H9 (cell line): ENCODE measurements at regions not wholly inside any gene's neighbourhood (a gene's known extent, or its start where the extent isn't known, plus 50 kb on each side); places are given as distances from the start of the nearest gene placed in this dataset.

Experiments
- DNase-seq: peaks from one replicate; pipeline ENCODE4 v3.0.0-alpha.2; 2017
- H2AFZ ChIP-seq: one replicate; pipeline ENCODE4 v1.6.1; 2013; ENCODE audit warnings: mild to moderate bottlenecking, low read length, control low read depth, moderate library complexity
- H2AK5ac ChIP-seq: 2 replicates; pipeline ENCODE4 v1.6.1; 2013; ENCODE audit warnings: low read length, control low read depth, mixed read lengths; ENCODE audit not compliant: insufficient read length
- H2BK120ac ChIP-seq: one replicate; pipeline ENCODE4 v1.6.1; 2013; ENCODE audit warnings: low read depth, mild to moderate bottlenecking, low read length, control low read depth, inconsistent platforms; ENCODE audit not compliant: poor library complexity, severe bottlenecking
- H2BK12ac ChIP-seq: 2 replicates; pipeline ENCODE4 v1.6.1; 2013; ENCODE audit warnings: low read length, control low read depth, mixed read lengths, low read depth; ENCODE audit not compliant: insufficient read length
- H2BK15ac ChIP-seq: 2 replicates; pipeline ENCODE4 v1.6.1; 2013; ENCODE audit warnings: low read depth, low read length, control low read depth
- H2BK20ac ChIP-seq: one replicate; pipeline ENCODE4 v1.6.1; 2013; ENCODE audit warnings: low read depth, mild to moderate bottlenecking, low read length, control low read depth, inconsistent platforms; ENCODE audit not compliant: poor library complexity, severe bottlenecking
- H2BK5ac ChIP-seq: 2 replicates; pipeline ENCODE4 v1.6.1; 2013; ENCODE audit warnings: low read length, control low read depth, mixed read lengths; ENCODE audit not compliant: insufficient read length
- H3K14ac ChIP-seq: 2 replicates; pipeline ENCODE4 v1.6.1; 2013; ENCODE audit warnings: low read length, control low read depth; ENCODE audit not compliant: insufficient read depth
- H3K18ac ChIP-seq: 2 replicates; pipeline ENCODE4 v1.6.1; 2013; ENCODE audit warnings: low read depth, mild to moderate bottlenecking, mixed read lengths, low read length, control low read depth; ENCODE audit not compliant: insufficient read length
- H3K23ac ChIP-seq: 2 replicates; pipeline ENCODE4 v1.6.1; 2013; ENCODE audit warnings: low read length, control low read depth, mixed read lengths, low read depth; ENCODE audit not compliant: insufficient read length
- H3K23me2 ChIP-seq: 2 replicates; pipeline ENCODE4 v1.6.1; 2013; ENCODE audit warnings: low read depth, mild to moderate bottlenecking, mixed read lengths, low read length, control low read depth; ENCODE audit not compliant: insufficient read length, poor library complexity, severe bottlenecking
- H3K27ac ChIP-seq: 2 replicates; pipeline ENCODE4 v1.5.1; 2013; ENCODE audit warnings: low read length, control low read depth, mixed read lengths, low read depth; ENCODE audit not compliant: insufficient read length
- H3K27me3 ChIP-seq: 2 replicates; pipeline ENCODE4 v1.6.1; 2013; ENCODE audit warnings: low read length, control low read depth, inconsistent platforms; ENCODE audit not compliant: insufficient read depth
- H3K4ac ChIP-seq: 2 replicates; pipeline ENCODE4 v1.6.1; 2013; ENCODE audit warnings: low read depth, mild to moderate bottlenecking, control low read depth, inconsistent platforms, low read length, moderate library complexity
- H3K4me1 ChIP-seq: 2 replicates; pipeline ENCODE4 v1.6.1; 2013; ENCODE audit warnings: low read length, control low read depth, inconsistent platforms; ENCODE audit not compliant: insufficient read depth
- H3K4me2 ChIP-seq: 2 replicates; pipeline ENCODE4 v1.6.1; 2013; ENCODE audit warnings: low read length, control low read depth, mixed read lengths; ENCODE audit not compliant: insufficient read length, insufficient read depth
- H3K56ac ChIP-seq: 2 replicates; pipeline ENCODE4 v1.6.1; 2013; ENCODE audit warnings: low read depth, mild to moderate bottlenecking, mixed read lengths, low read length, control low read depth; ENCODE audit not compliant: insufficient read length
- H3K79me1 ChIP-seq: 2 replicates; pipeline ENCODE4 v1.6.1; 2013; ENCODE audit warnings: low read depth, mild to moderate bottlenecking, moderate library complexity, low read length, control low read depth, inconsistent platforms; ENCODE audit not compliant: insufficient read depth, poor library complexity, severe bottlenecking
- H3K79me2 ChIP-seq: 2 replicates; pipeline ENCODE4 v1.6.1; 2013; ENCODE audit warnings: low read length, control low read depth, inconsistent platforms; ENCODE audit not compliant: insufficient read depth
- H3K9ac ChIP-seq: 2 replicates; pipeline ENCODE4 v1.6.1; 2013; ENCODE audit warnings: low read length, control low read depth, mixed read lengths; ENCODE audit not compliant: insufficient read length; ENCODE audit errors: extremely low read depth
- H3K9me3 ChIP-seq: one replicate; pipeline ENCODE4 v1.6.1; 2013; ENCODE audit warnings: low read depth, low read length, inconsistent platforms; ENCODE audit not compliant: control insufficient read depth
- H3T11ph ChIP-seq: one replicate; pipeline ENCODE4 v1.6.1; 2013; ENCODE audit warnings: mild to moderate bottlenecking, low read length, control low read depth, inconsistent platforms
- H4K20me1 ChIP-seq: one replicate; pipeline ENCODE4 v1.6.1; 2013; ENCODE audit not compliant: control insufficient read depth, insufficient read length, insufficient read depth
- H4K5ac ChIP-seq: 2 replicates; pipeline ENCODE4 v1.6.1; 2013; ENCODE audit warnings: low read depth, mild to moderate bottlenecking, mixed read lengths, low read length, control low read depth; ENCODE audit not compliant: insufficient read length
- H4K8ac ChIP-seq: replicated peaks from 2 replicates; pipeline ENCODE4 v1.6.1; 2013; ENCODE audit warnings: low read length, control low read depth, mixed read lengths, low read depth; ENCODE audit not compliant: insufficient read length
- H4K91ac ChIP-seq: 2 replicates; pipeline ENCODE4 v1.6.1; 2013; ENCODE audit warnings: low read depth, mild to moderate bottlenecking, moderate library complexity, mixed read lengths, low read length, control low read depth; ENCODE audit not compliant: insufficient read length
- H3K27ac Mint-ChIP-seq, 3 experiments: 2 replicates in 2 of 3; 3 replicates in 1 of 3; pipeline ENCODE4 v1.8.0; 2020 to 2021; ENCODE audit warnings: mixed read lengths in 3 of 3, mild to moderate bottlenecking in 1 of 3, moderate library complexity in 1 of 3
- H3K27me3 Mint-ChIP-seq: 2 replicates; pipeline ENCODE4 v1.8.0; 2021; ENCODE audit warnings: low read depth, mild to moderate bottlenecking, moderate library complexity, mixed read lengths
- H3K36me3 Mint-ChIP-seq, 3 experiments: 2 replicates in 2 of 3; 3 replicates in 1 of 3; pipeline ENCODE4 v1.8.0; 2020 to 2021; ENCODE audit warnings: low read depth in 3 of 3, mixed read lengths in 3 of 3; ENCODE audit not compliant: insufficient read depth in 1 of 3
- H3K4me1 Mint-ChIP-seq, 2 experiments: 2 replicates each; pipeline ENCODE4 v1.8.0; 2020; ENCODE audit warnings: mixed read lengths in 2 of 2
- H3K4me3 Mint-ChIP-seq, 2 experiments: 2 replicates in 1 of 2; 3 replicates in 1 of 2; pipeline ENCODE4 v1.8.0; 2020 to 2021; ENCODE audit warnings: mild to moderate bottlenecking in 2 of 2, mixed read lengths in 2 of 2, moderate library complexity in 1 of 2
- H3K9me3 Mint-ChIP-seq, 2 experiments: 2 replicates in 1 of 2; 3 replicates in 1 of 2; pipeline ENCODE4 v1.8.0; 2020; ENCODE audit warnings: mild to moderate bottlenecking in 2 of 2, mixed read lengths in 2 of 2, moderate library complexity in 1 of 2
- WGBS: extraction: QIAGEN DNeasy Blood & Tissue Kit; methylation state at CpG from one replicate; pipeline ENCODE4 v1.1.7; 2013; ENCODE audit warnings: missing lambda C conversion rate, low lambda C conversion rate, mixed read lengths; ENCODE audit not compliant: insufficient read length; ENCODE audit errors: extremely low coverage; 5-methylcytosine and 5-hydroxymethylcytosine counted together
- TF ChIP-seq, protein P1 (sequence below): fragments of 200-600 bp; sonication (generic); conservative IDR thresholded peaks from 3 replicates; pipeline ENCODE4 v1.8.0; 2021; ENCODE audit warnings: antibody characterized with exemption, mild to moderate bottlenecking

DNA sequence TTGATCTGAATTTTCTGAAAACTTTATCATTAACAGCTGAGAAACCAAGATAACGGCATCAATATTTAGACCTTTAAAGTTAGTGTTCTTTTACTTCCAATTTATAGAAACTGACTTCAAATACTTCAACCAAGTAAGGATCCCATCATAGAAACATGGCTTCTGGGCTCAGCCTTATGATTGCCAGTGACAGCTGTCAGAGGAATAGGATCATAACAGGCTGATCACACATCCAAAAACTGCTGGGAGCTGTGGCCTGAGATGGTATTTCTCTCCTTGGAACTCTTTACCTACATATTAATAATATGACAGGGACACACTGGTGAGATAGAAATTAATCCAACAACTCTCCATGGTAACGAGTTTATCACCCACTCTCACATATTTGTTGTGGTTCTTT is 448.3 kb upstream of the NMUR2 start:
- Histone ChIP-seq H2AK5ac (no peak overlapping the region), H3K14ac (no peak overlapping the region), H2BK5ac (no peak overlapping the region), H2AFZ (no peak overlapping the region), H2BK15ac (no peak overlapping the region), H3K56ac (no peak overlapping the region), H4K91ac (no peak overlapping the region), H2BK12ac (no peak overlapping the region), H3K23me2 (no peaks in the 10 kb centered on the region), H3K79me1 (no peaks in the 10 kb centered on the region), H4K5ac (no peak overlapping the region), H3K9me3 (no peaks in the 10 kb centered on the region), H3K18ac (no peak overlapping the region), H2BK120ac (no peak overlapping the region), H3K23ac (no peak overlapping the region), H3T11ph (no peak overlapping the region), H3K79me2 (no peaks in the 10 kb centered on the region), H4K8ac (no peak overlapping the region), H3K4me2 (no peak overlapping the region), H3K4me1 (no peaks in the 10 kb centered on the region; the same call in 1 of the 2 replicates), H4K20me1 (no peaks in the 10 kb centered on the region), H2BK20ac (no peak overlapping the region), H3K27ac (no peak overlapping the region), H3K27me3 (no peaks in the 10 kb centered on the region), H3K9ac (no peak overlapping the region), H3K4ac (no peak overlapping the region)
- TF ChIP-seq, protein P1, sequence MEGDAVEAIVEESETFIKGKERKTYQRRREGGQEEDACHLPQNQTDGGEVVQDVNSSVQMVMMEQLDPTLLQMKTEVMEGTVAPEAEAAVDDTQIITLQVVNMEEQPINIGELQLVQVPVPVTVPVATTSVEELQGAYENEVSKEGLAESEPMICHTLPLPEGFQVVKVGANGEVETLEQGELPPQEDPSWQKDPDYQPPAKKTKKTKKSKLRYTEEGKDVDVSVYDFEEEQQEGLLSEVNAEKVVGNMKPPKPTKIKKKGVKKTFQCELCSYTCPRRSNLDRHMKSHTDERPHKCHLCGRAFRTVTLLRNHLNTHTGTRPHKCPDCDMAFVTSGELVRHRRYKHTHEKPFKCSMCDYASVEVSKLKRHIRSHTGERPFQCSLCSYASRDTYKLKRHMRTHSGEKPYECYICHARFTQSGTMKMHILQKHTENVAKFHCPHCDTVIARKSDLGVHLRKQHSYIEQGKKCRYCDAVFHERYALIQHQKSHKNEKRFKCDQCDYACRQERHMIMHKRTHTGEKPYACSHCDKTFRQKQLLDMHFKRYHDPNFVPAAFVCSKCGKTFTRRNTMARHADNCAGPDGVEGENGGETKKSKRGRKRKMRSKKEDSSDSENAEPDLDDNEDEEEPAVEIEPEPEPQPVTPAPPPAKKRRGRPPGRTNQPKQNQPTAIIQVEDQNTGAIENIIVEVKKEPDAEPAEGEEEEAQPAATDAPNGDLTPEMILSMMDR = no peak
- H3K9me3 Mint-ChIP-seq = peaks cover 5 to 6% of the 10 kb centered on the region in 2 experiments; a peak in 3 of 5 replicates
- H3K36me3 Mint-ChIP-seq = peaks cover 0 to 7% (median 0%) of the 10 kb centered on the region in 3 experiments; a peak in 1 of 7 replicates
- H3K4me1 Mint-ChIP-seq = peaks cover 26 to 27% of the 10 kb centered on the region in 2 experiments
- peak overlapping the region in 1 of 3 experiments; percentile 62; a peak in 1 of 7 replicates for H3K27ac Mint-ChIP-seq
- DNase-seq = no peak
- H3K4me3 Mint-ChIP-seq = no peak overlapping the region
- no peaks in the 10 kb centered on the region for H3K27me3 Mint-ChIP-seq
- WGBS = no CpG with 5 or more reads among the region's 2 CpGs
